BLaER1 (cell line): ENCODE measurements at regions not wholly inside any gene's neighbourhood (a gene's known extent, or its start where the extent isn't known, plus 50 kb on each side); places are given as distances from the start of the nearest gene placed in this dataset.

Experiments used
- H3K27ac ChIP-seq: shearing (Covaris generic); formaldehyde crosslinking; 2 replicates; pipeline ENCODE4 v1.8.1; 2022
- H3K27me3 ChIP-seq: shearing (Covaris generic); formaldehyde crosslinking; 2 replicates; pipeline ENCODE4 v1.8.1; 2022
- H3K36me3 ChIP-seq: shearing (Covaris generic); formaldehyde crosslinking; 2 replicates; pipeline ENCODE4 v1.8.1; 2022
- H3K4me1 ChIP-seq: shearing (Covaris generic); formaldehyde crosslinking; 2 replicates; pipeline ENCODE4 v1.8.1; 2022
- H3K4me2 ChIP-seq: shearing (Covaris generic); formaldehyde crosslinking; 2 replicates; pipeline ENCODE4 v1.8.1; 2022
- H3K4me3 ChIP-seq: shearing (Covaris generic); formaldehyde crosslinking; 2 replicates; pipeline ENCODE4 v1.8.1; 2022
- H3K9ac ChIP-seq: shearing (Covaris generic); formaldehyde crosslinking; 2 replicates; pipeline ENCODE4 v1.8.1; 2022
- H3K9me3 ChIP-seq: shearing (Covaris generic); formaldehyde crosslinking; 2 replicates; pipeline ENCODE4 v1.8.1; 2022
- H4K20me1 ChIP-seq: shearing (Covaris generic); formaldehyde crosslinking; 2 replicates; pipeline ENCODE4 v1.8.1; 2022
- Cebpa-rat ChIP-seq: shearing (Covaris generic); IDR thresholded peaks from 2 replicates; pipeline ENCODE4 v1.8.1; 2022

GRCh38 chr13:79709471-79709870 is 228.5 kb downstream of the NDFIP2 start:
- H3K27ac ChIP-seq: no peak overlapping the region
- H3K36me3 ChIP-seq: no peaks in the 10 kb centered on the region
- no peaks in the 10 kb centered on the region for H4K20me1 ChIP-seq
- H3K4me1 ChIP-seq: no peaks in the 10 kb centered on the region
- no peak overlapping the region for H3K9ac ChIP-seq
- no peak for TF ChIP-seq Cebpa-rat
- no peaks in the 10 kb centered on the region for H3K27me3 ChIP-seq
- no peak overlapping the region for H3K4me3 ChIP-seq
- H3K9me3 ChIP-seq: no peaks in the 10 kb centered on the region
- no peak overlapping the region for H3K4me2 ChIP-seq

GRCh38 chr13:79703772-79704171 is 222.8 kb downstream of the NDFIP2 start:
- Histone ChIP-seq H3K9ac (no peak overlapping the region), H3K27me3 (no peaks in the 10 kb centered on the region), H3K9me3 (no peaks in the 10 kb centered on the region), H3K36me3 (no peaks in the 10 kb centered on the region), H3K4me2 (no peak overlapping the region), H3K27ac (no peak overlapping the region), H4K20me1 (no peaks in the 10 kb centered on the region), H3K4me3 (no peak overlapping the region), H3K4me1 (no peaks in the 10 kb centered on the region)
- TF ChIP-seq Cebpa-rat: no peak

GRCh38 chr13:79695754-79696153 is 214.8 kb downstream of the NDFIP2 start:
- no peak overlapping the region for H3K4me2 ChIP-seq
- no peak overlapping the region for H3K4me3 ChIP-seq
- no peak for TF ChIP-seq Cebpa-rat
- no peaks in the 10 kb centered on the region for H3K4me1 ChIP-seq
- H4K20me1 ChIP-seq: no peaks in the 10 kb centered on the region
- H3K9me3 ChIP-seq: no peaks in the 10 kb centered on the region
- H3K27me3 ChIP-seq: no peaks in the 10 kb centered on the region
- H3K36me3 ChIP-seq: no peaks in the 10 kb centered on the region
- no peak overlapping the region for H3K9ac ChIP-seq
- no peak overlapping the region for H3K27ac ChIP-seq

GRCh38 chr13:79692846-79693245 is 211.9 kb downstream of the NDFIP2 start:
- Histone ChIP-seq H3K27ac (no peak overlapping the region), H3K27me3 (no peaks in the 10 kb centered on the region)
- TF ChIP-seq Cebpa-rat: no peak

DNA sequence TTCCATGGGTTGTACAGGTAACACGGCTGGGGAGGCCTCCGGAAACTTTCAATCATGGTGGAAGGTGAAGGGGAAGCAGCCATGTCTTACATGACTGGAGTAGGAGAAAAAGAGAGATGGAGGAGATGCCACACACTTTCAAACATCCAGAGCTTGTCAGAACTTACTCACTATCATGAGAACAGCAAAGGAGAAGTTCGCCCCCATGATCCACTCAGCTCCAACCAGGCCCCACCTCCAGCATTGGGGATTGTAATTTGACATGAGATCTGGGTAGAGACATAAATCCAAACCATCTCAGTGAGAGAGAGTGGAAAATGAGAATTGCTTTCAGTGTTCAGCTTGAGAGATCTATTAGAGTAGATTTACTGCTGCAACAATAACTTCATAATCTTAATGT is 210.9 kb downstream of the NDFIP2 start:
- Histone ChIP-seq H3K4me1 (no peaks in the 10 kb centered on the region), H3K9ac (no peak overlapping the region), H3K4me3 (no peak overlapping the region), H3K4me2 (no peak overlapping the region), H3K27me3 (no peaks in the 10 kb centered on the region), H4K20me1 (no peaks in the 10 kb centered on the region), H3K27ac (no peak overlapping the region), H3K36me3 (no peaks in the 10 kb centered on the region), H3K9me3 (no peaks in the 10 kb centered on the region)
- no peak for TF ChIP-seq Cebpa-rat

More at GRCh38 chr13:79692846-79693245, 211.9 kb downstream of the NDFIP2 start:
- no peak overlapping the region for H3K4me2 ChIP-seq
- H3K4me1 ChIP-seq: no peaks in the 10 kb centered on the region
- H4K20me1 ChIP-seq: no peaks in the 10 kb centered on the region
- no peaks in the 10 kb centered on the region for H3K36me3 ChIP-seq
- H3K9me3 ChIP-seq: no peaks in the 10 kb centered on the region
- no peak overlapping the region for H3K9ac ChIP-seq
- H3K4me3 ChIP-seq: no peak overlapping the region

GRCh38 chr13:79688741-79689140 is 207.8 kb downstream of the NDFIP2 start:
- Histone ChIP-seq H3K4me3 (no peak overlapping the region), H3K4me2 (no peak overlapping the region), H3K9ac (no peak overlapping the region), H4K20me1 (no peaks in the 10 kb centered on the region), H3K27me3 (no peaks in the 10 kb centered on the region), H3K36me3 (no peaks in the 10 kb centered on the region), H3K4me1 (no peaks in the 10 kb centered on the region), H3K27ac (no peak overlapping the region), H3K9me3 (no peaks in the 10 kb centered on the region)
- no peak for TF ChIP-seq Cebpa-rat

GRCh38 chr13:79686441-79686840 is 205.5 kb downstream of the NDFIP2 start:
- Histone ChIP-seq H3K9me3 (no peaks in the 10 kb centered on the region), H3K27me3 (no peaks in the 10 kb centered on the region), H3K4me1 (no peaks in the 10 kb centered on the region), H4K20me1 (no peaks in the 10 kb centered on the region), H3K27ac (no peak overlapping the region), H3K9ac (no peak overlapping the region), H3K4me3 (no peak overlapping the region), H3K4me2 (no peak overlapping the region), H3K36me3 (no peaks in the 10 kb centered on the region)
- no peak for TF ChIP-seq Cebpa-rat

GRCh38 chr13:79684371-79684770 is 203.4 kb downstream of the NDFIP2 start:
- Histone ChIP-seq H3K36me3 (no peaks in the 10 kb centered on the region), H4K20me1 (no peaks in the 10 kb centered on the region), H3K4me1 (no peaks in the 10 kb centered on the region), H3K9me3 (no peaks in the 10 kb centered on the region), H3K27ac (no peak overlapping the region), H3K27me3 (no peaks in the 10 kb centered on the region), H3K9ac (no peak overlapping the region), H3K4me3 (no peak overlapping the region), H3K4me2 (no peak overlapping the region)
- TF ChIP-seq Cebpa-rat: no peak

DNA sequence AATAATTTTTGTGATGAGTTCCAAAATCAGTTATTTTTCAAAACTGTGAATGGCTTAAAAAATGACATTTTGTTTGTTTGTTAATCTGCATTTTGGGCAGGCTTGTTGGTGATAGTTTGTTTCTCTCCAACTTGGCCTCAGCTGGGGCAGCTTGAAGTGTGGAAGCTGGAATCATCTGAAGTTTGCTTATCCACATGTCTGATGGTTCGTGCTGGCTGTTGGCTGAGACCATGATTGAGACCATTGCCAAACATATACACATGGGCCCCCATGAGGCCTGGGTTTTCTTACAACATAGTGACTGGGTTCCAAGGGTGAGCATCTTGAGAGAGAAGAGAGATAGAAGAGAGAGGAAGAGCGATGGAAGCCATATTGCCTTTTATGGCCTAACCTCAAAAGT is 201.2 kb downstream of the NDFIP2 start:
- Histone ChIP-seq H3K4me1 (no peaks in the 10 kb centered on the region), H3K4me2 (no peak overlapping the region), H3K27me3 (no peaks in the 10 kb centered on the region)

DNA sequence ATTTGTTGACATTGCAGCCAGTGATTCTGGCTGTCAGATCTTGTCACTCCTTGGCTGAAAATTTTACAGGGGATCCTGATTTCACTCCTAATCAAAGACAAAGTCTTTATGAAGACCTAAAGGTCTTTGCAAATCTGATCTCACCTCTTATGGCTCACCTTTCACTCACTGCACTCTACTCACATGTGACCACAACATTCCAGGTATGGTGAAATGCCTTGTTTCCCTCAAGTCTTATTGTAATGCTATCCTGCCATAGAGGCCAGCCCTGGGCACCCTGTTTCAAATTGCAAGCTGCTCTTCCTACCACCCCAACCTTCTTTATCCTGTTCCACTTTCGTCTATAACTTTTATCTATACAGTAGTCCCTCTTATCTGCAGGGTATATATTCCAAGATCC is 200.1 kb downstream of the NDFIP2 start:
- no peaks in the 10 kb centered on the region for H3K36me3 ChIP-seq
- H3K27ac ChIP-seq: no peak overlapping the region
- H3K27me3 ChIP-seq: no peaks in the 10 kb centered on the region
- H3K9me3 ChIP-seq: no peaks in the 10 kb centered on the region
- no peak overlapping the region for H3K9ac ChIP-seq
- no peak for TF ChIP-seq Cebpa-rat
- H3K4me1 ChIP-seq: no peaks in the 10 kb centered on the region
- H3K4me3 ChIP-seq: no peak overlapping the region
- H3K4me2 ChIP-seq: no peak overlapping the region
- H4K20me1 ChIP-seq: no peaks in the 10 kb centered on the region

More for the DNA sequence above, 201.2 kb downstream of the NDFIP2 start:
- TF ChIP-seq Cebpa-rat: no peak
- no peak overlapping the region for H3K4me3 ChIP-seq
- H3K36me3 ChIP-seq: no peaks in the 10 kb centered on the region
- H3K9me3 ChIP-seq: no peaks in the 10 kb centered on the region
- H3K27ac ChIP-seq: no peak overlapping the region
- H3K9ac ChIP-seq: no peak overlapping the region
- H4K20me1 ChIP-seq: no peaks in the 10 kb centered on the region

DNA sequence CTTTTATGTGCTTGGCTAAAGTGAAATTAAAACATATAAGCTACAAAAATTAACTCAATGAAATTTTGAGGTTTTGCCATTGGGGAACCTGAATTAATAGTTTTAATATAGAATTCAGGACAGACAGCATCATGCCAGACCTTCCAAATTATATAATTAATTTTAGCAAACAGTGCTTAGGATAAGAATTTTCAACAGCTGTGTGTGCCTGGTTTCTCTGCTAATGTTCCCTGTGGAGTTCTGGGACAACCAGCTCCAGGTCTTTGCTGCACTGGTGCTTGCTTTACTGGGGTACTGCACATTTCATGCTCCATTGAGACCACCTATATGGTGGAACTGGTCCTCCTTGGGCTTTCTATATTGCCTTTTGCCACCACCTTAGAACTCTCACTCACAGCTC is 199.5 kb downstream of the NDFIP2 start:
- Histone ChIP-seq H4K20me1 (no peaks in the 10 kb centered on the region), H3K9me3 (no peaks in the 10 kb centered on the region), H3K4me1 (no peaks in the 10 kb centered on the region), H3K4me2 (no peak overlapping the region), H3K27me3 (no peaks in the 10 kb centered on the region), H3K36me3 (no peaks in the 10 kb centered on the region), H3K4me3 (no peak overlapping the region), H3K9ac (no peak overlapping the region), H3K27ac (no peak overlapping the region)
- TF ChIP-seq Cebpa-rat: no peak
